ENCODE measurements at regions not wholly inside any gene's neighbourhood (a gene's known extent, or its start where the extent isn't known, plus 50 kb on each side); places are given as distances from the start of the nearest gene placed in this dataset.

DNA sequence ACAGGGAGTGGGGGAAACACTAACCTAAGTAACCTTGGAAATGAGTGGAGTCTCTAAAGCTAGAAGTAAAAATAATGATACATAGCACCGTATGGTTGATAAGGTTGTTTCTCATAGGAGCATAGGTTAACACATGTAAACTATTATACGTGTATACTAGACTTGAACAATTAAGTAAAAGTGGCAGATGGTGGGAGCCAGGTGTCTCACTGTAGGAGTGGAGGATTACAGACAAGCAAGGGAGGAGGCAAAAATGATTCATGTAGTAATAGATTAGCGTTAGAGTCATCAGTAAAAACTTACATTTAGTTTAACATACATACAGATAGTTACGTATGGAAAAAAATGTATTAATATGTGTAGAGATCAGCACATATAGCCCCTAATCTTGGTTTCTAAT is 138.4 kb upstream of the DSCAM start:
- peaks cover 15% of the 10 kb centered on the region for H3K9me3 Mint-ChIP-seq
- TF ChIP-seq, protein P1, sequence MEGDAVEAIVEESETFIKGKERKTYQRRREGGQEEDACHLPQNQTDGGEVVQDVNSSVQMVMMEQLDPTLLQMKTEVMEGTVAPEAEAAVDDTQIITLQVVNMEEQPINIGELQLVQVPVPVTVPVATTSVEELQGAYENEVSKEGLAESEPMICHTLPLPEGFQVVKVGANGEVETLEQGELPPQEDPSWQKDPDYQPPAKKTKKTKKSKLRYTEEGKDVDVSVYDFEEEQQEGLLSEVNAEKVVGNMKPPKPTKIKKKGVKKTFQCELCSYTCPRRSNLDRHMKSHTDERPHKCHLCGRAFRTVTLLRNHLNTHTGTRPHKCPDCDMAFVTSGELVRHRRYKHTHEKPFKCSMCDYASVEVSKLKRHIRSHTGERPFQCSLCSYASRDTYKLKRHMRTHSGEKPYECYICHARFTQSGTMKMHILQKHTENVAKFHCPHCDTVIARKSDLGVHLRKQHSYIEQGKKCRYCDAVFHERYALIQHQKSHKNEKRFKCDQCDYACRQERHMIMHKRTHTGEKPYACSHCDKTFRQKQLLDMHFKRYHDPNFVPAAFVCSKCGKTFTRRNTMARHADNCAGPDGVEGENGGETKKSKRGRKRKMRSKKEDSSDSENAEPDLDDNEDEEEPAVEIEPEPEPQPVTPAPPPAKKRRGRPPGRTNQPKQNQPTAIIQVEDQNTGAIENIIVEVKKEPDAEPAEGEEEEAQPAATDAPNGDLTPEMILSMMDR (IDR thresholded peaks at IDR 0.05): no peak
- H3K4me3 Mint-ChIP-seq: no peak overlapping the region
- no peaks in the 10 kb centered on the region for H3K36me3 Mint-ChIP-seq (ENCODE audit: low read depth)
- H3K4me1 Mint-ChIP-seq (ENCODE audit: low read depth): no peaks in the 10 kb centered on the region
- no peak for DNase-seq
- H3K27ac Mint-ChIP-seq: no peak overlapping the region
- peaks cover 7% of the 10 kb centered on the region; the same call in 1 of the 2 replicates for H3K27me3 Mint-ChIP-seq (ENCODE audit: insufficient read depth)

DNA sequence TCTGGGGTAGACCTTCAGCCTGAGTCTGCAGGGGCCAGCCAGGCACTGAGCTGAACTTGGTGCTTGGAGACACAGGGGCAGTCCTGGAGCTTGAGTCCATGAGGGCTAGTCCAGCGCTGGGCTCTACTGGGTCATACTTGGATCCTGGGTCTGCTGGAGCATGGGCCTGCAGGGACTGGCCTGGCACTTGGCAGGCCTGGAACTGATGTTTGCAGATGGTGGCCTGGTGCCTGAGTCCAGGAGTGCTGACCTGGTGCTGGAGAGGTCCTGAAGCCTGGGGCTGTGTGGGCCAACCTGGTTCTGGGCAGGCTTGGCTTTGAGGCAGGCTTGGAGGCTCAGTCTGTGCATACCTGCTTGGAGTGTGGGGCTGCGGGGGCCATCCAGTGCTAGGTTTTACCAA is 143.4 kb upstream of the DSCAM start:
- Mint-ChIP-seq H3K27me3 (ENCODE audit: insufficient read depth) (peaks cover 6% of the 10 kb centered on the region), H3K4me1 (ENCODE audit: low read depth) (no peaks in the 10 kb centered on the region), H3K27ac (no peak overlapping the region), H3K9me3 (peaks cover 5% of the 10 kb centered on the region), H3K4me3 (no peak overlapping the region), H3K36me3 (ENCODE audit: low read depth) (no peaks in the 10 kb centered on the region)
- no peak for DNase-seq
- TF ChIP-seq, protein P1 (IDR thresholded peaks at IDR 0.05): no peak

DNA sequence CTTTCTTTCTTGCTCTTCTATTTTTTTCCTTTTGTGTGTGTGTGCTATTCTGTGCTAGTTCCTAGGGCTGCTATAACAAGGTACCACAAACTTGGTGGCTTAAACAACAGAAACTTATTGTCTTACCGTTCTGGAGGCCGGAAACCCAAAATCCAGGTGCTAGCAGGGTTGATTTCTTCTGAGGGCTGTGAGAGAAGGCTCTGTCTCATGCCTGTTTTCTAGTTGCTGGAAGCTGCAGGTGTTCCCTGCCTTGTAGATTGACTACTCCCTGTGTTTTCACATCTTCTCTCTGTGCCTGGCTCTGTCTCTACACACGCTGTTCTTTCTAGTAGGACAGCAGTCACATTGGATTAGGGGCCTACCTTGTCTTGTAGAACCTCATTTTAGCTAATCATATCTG is 150.9 kb upstream of the DSCAM start:
- TF ChIP-seq, protein P1 (IDR thresholded peaks at IDR 0.05): no peak
- H3K4me3 Mint-ChIP-seq: no peak overlapping the region
- H3K36me3 Mint-ChIP-seq (ENCODE audit: low read depth): no peaks in the 10 kb centered on the region
- H3K4me1 Mint-ChIP-seq (ENCODE audit: low read depth): no peaks in the 10 kb centered on the region
- H3K27me3 Mint-ChIP-seq (ENCODE audit: insufficient read depth): peaks cover 3% of the 10 kb centered on the region
- H3K27ac Mint-ChIP-seq: no peak overlapping the region
- peaks cover 34% of the 10 kb centered on the region for H3K9me3 Mint-ChIP-seq
- DNase-seq: no peak

DNA sequence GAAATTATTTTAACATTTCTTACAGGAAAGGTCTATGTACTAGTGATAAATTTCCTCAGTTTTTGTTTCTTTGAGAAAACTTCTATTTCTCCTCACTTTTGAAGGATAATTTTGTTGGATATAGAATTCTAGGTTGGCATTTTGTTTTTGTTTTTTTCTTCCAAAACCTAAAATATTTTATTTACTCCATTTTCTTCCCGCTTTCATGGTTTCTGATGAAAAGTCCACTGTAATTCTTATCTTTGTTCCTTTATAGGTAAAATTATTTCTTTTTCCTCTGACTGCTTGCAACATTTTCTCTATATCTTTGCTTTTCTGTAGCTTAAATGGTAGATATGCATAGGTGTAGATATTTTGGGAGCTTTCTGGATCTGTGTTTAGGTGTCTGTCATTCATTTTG is 153.9 kb upstream of the DSCAM start:
- Mint-ChIP-seq H3K4me3 (no peak overlapping the region), H3K36me3 (ENCODE audit: low read depth) (no peaks in the 10 kb centered on the region), H3K4me1 (ENCODE audit: low read depth) (no peaks in the 10 kb centered on the region), H3K9me3 (peaks cover 40% of the 10 kb centered on the region), H3K27ac (no peak overlapping the region), H3K27me3 (ENCODE audit: insufficient read depth) (peaks cover 2% of the 10 kb centered on the region; the same call in 1 of the 2 replicates)
- TF ChIP-seq, protein P1 (IDR thresholded peaks at IDR 0.05): no peak
- DNase-seq: no peak

DNA sequence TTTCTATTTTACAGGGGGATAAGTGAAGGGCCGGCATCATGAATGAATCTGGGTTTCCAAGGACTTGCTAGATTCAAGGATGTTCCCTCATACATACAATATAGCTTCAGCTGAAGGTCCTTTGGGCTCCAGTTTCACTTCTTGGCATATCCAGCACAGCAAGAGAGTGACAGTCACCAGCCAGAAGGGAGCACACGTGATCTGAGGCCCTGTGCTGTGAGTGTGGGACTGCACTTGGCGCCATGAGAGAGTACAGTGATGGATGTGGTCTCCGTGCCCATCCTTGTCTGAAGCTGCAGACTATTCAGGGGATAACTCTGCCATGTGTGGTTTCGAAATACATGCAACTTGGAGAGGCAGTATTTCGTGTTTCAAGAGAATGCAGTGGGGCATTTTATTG is 159.7 kb upstream of the DSCAM start:
- H3K27ac Mint-ChIP-seq: no peak overlapping the region
- no peaks in the 10 kb centered on the region for H3K27me3 Mint-ChIP-seq (ENCODE audit: insufficient read depth)
- no peak for DNase-seq
- no peak overlapping the region for H3K4me3 Mint-ChIP-seq
- TF ChIP-seq, protein P1 (IDR thresholded peaks at IDR 0.05): no peak
- no peaks in the 10 kb centered on the region for H3K36me3 Mint-ChIP-seq (ENCODE audit: low read depth)
- no peaks in the 10 kb centered on the region for H3K4me1 Mint-ChIP-seq (ENCODE audit: low read depth)
- peaks cover 35% of the 10 kb centered on the region for H3K9me3 Mint-ChIP-seq

DNA sequence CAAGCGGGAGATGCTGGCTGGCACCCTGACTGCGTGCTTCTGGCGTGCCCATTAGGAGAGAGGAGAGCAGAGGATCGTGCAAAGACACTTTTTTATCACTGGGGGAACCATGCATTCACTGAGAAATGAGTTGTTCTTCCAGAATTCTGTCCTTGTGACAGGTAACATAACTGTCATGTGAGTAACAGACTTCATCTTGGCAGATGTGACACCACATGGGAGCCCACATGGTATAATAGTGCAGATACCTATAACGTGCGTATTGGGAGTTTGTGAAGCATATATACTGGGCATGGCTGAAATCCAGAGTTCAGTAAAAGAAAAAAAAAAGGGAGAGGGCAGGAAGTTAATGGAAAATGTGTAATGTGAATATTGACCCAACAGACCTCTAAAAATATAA is 159.6 kb upstream of the BACE2 start:
- Mint-ChIP-seq H3K36me3 (ENCODE audit: low read depth) (no peaks in the 10 kb centered on the region), H3K4me3 (no peak overlapping the region), H3K4me1 (ENCODE audit: low read depth) (no peaks in the 10 kb centered on the region), H3K27me3 (ENCODE audit: insufficient read depth) (no peaks in the 10 kb centered on the region), H3K9me3 (peaks cover 35% of the 10 kb centered on the region), H3K27ac (no peak overlapping the region)
- TF ChIP-seq, protein P1 (IDR thresholded peaks at IDR 0.05): no peak
- no peak for DNase-seq
